Right lobe of liver (tissue), 6 donors: ENCODE measurements at regions not wholly inside any gene's neighbourhood (a gene's known extent, or its start where the extent isn't known, plus 50 kb on each side); places are given as distances from the start of the nearest gene placed in this dataset.

Experiments
- ATAC-seq, 4 donors: fragments of 200-7000 bp; cut with Tn5 transposase; one replicate each; pipeline ENCODE4 v1.9.1; 2020; ENCODE audit warnings: mild to moderate bottlenecking in 4 of 4, moderate library complexity in 4 of 4
- DNase-seq, 3 donors: peaks; one replicate each; pipeline ENCODE4 v3.0.0-alpha.2; 2020
- H3K27ac ChIP-seq, 3 donors: fragments of 200-600 bp; one replicate each; pipeline ENCODE4 v1.8.0; 2022
- H3K27me3 ChIP-seq, 2 donors: fragments of 200-600 bp; one replicate each; pipeline ENCODE4 v1.8.0; 2022
- H3K36me3 ChIP-seq, 4 donors: fragments of 200-600 bp; sonication (generic) in 1 of 4; one replicate each; pipeline versions ENCODE4 v1.5.1 to v1.8.0; 2017 to 2022; ENCODE audit warnings: control low read depth in 1 of 4
- H3K4me1 ChIP-seq, 4 donors: fragments of 200-600 bp; sonication (generic) in 1 of 4; one replicate each; pipeline versions ENCODE4 v1.5.1 to v1.8.0; 2017 to 2022; ENCODE audit warnings: control low read depth in 1 of 4
- H3K4me3 ChIP-seq, 3 donors: fragments of 200-600 bp; one replicate each; pipeline ENCODE4 v1.8.0; 2022
- H3K9me3 ChIP-seq, 4 donors: fragments of 200-600 bp; sonication (generic) in 1 of 4; one replicate each; pipeline versions ENCODE4 v1.5.1 to v1.8.0; 2017 to 2022; ENCODE audit warnings: control low read depth in 1 of 4
- POLR2A ChIP-seq: fragments of 450-650 bp; IDR thresholded peaks from one replicate; pipeline ENCODE4 v1.6.1; 2017; ENCODE audit warnings: antibody characterized with exemption, mild to moderate bottlenecking
- WGBS: methylation state at CpG from one replicate; pipeline ENCODE4 v1.1.6; 2018; ENCODE audit warnings: low coverage, low lambda C conversion rate; ENCODE audit not compliant: insufficient coverage; ENCODE audit errors: missing lambda C conversion rate; 5-methylcytosine and 5-hydroxymethylcytosine counted together
- intact Hi-C, 2 donors: fragments of 100-400 bp; cut with DNase I; formaldehyde crosslinking; loops; one replicate each; pipeline versions ENCODE4 v1.11.2 to v1.14.1; 2022
- TF ChIP-seq, protein P1 (sequence below), 4 donors: fragments of 200-600 bp in 3 of 4; fragments of 450-650 bp in 1 of 4; IDR thresholded peaks; one replicate each; pipeline versions ENCODE4 v1.5.1 to v1.8.0; 2016 to 2022; ENCODE audit warnings: antibody characterized with exemption in 4 of 4, mild to moderate bottlenecking in 2 of 4
- donor health status: DM: no; HTN: yes; CAD: no.
- donor health status: DM: no; HTN: no; CAD: no.
- donor health status: DM: no; HTN: no; CAD: no.
- donor health status: DM: no; HTN: yes; CAD: no.
- donor health status: DM: no; HTN: yes; CAD: no.

DNA sequence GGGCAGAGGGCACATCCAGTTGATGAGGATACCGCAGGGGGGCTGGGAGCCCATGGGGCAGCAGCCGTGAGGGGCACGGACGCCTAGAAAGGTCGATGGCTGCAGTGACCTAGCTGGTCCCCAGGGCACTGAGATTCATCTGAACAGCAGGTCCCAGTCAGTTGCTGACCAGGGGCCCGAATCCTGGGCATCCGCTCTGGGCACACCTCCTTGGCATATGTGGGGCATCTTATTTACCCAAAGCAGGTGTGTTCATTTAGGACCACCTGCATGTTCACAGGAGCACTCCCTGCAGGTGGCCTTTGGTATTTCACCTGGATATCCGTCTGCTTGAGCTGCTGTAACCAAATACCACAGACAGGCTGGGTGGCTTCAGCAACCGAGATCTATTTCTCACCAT lies 72.0 kb upstream of the ODC1 start:
- DNase-seq (no peak), ATAC-seq (no peak)
- intact Hi-C loops: no loop called here

DNA sequence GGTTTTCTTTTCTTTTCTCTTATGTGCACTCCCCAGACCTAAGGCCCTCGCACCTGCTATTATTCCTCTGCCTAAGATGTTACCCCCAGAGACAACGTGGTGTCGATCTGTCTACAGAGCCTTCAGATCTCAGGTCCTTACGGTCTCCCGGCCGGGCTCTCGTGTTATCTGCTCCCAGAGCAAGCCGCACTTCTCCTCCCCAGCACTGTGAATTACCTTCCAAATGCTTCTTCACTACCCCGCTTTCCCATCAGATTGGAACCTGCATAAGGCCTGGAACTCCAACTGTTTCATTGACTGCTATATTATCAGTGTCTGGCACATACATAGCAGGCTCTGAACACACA lies 71.2 kb upstream of the ODC1 start:
- Histone ChIP-seq H3K4me3 (no peak overlapping the region), H3K36me3 (no peaks in the 10 kb centered on the region), H3K27ac (no peak overlapping the region), H3K4me1 (no peaks in the 10 kb centered on the region), H3K27me3 (no peaks in the 10 kb centered on the region), H3K9me3 (peaks cover 0 to 6% (median 0%) of the 10 kb centered on the region in 4 donors)
- intact Hi-C loops: no loop called here
- TF ChIP-seq POLR2A: no peak
- TF ChIP-seq, protein P1, sequence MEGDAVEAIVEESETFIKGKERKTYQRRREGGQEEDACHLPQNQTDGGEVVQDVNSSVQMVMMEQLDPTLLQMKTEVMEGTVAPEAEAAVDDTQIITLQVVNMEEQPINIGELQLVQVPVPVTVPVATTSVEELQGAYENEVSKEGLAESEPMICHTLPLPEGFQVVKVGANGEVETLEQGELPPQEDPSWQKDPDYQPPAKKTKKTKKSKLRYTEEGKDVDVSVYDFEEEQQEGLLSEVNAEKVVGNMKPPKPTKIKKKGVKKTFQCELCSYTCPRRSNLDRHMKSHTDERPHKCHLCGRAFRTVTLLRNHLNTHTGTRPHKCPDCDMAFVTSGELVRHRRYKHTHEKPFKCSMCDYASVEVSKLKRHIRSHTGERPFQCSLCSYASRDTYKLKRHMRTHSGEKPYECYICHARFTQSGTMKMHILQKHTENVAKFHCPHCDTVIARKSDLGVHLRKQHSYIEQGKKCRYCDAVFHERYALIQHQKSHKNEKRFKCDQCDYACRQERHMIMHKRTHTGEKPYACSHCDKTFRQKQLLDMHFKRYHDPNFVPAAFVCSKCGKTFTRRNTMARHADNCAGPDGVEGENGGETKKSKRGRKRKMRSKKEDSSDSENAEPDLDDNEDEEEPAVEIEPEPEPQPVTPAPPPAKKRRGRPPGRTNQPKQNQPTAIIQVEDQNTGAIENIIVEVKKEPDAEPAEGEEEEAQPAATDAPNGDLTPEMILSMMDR (IDR thresholded peaks at IDR 0.05): no peak
- DNase-seq (no peak), ATAC-seq (no peak)
- 88% methylated on average over 9 of the region's 9 CpGs for WGBS

More for the DNA sequence above, 72.0 kb upstream of the ODC1 start:
- Histone ChIP-seq H3K27ac (no peak overlapping the region), H3K36me3 (no peaks in the 10 kb centered on the region), H3K4me3 (no peak overlapping the region), H3K9me3 (peaks cover 0 to 6% (median 0%) of the 10 kb centered on the region in 4 donors), H3K4me1 (no peaks in the 10 kb centered on the region), H3K27me3 (no peaks in the 10 kb centered on the region)
- TF ChIP-seq, protein P1 (IDR thresholded peaks at IDR 0.05): no peak
- TF ChIP-seq POLR2A: no peak
- no CpG with 5 or more reads among the region's 9 CpGs for WGBS

DNA sequence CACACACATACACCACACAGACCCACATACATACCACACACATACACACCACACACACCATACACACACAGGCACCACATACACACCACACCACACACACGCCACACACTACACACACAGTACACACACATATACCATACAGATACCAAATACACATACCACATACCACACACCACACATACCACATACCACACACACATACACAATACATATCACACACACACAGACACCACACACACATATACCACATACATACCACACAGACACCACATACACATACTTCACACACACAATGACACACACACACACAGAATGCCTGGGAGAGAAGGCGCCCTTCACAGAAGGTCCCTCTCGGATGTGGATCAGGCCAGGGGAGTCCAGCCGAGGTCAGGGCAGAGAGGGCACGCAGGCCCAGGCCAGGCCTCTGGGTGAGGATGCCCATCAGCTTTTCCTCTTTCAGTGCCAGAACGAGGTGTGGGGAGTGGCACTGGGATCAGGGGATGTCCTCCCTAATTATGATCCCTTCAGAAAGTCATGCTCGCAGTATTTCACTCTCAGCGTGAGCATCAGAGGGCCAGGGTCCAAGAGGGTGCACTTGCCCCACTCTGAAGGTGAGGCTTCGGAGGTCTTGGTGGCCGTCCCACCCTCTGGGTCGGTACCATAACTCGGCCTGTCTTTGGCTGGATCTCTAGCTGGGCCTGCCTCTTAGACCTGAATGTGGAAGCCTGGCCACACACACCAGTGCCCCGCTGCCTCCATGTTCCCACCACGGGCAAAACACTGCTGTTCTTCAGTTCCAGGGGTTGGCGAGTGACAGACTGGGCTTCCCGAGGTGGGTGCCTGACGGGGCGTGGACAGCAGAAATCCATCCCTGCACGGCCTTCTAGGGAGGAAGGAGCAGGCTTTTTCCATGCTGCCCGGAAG lies 70.6 kb upstream of the ODC1 start:
- Histone ChIP-seq H3K9me3 (peaks cover 0 to 6% (median 0%) of the 10 kb centered on the region in 4 donors), H3K4me3 (no peak overlapping the region), H3K36me3 (no peaks in the 10 kb centered on the region), H3K27me3 (no peaks in the 10 kb centered on the region), H3K4me1 (no peaks in the 10 kb centered on the region), H3K27ac (no peak overlapping the region)
- 91% methylated on average over 3 of the region's 20 CpGs for WGBS
- intact Hi-C loops: no loop called here
- no peak for ATAC-seq
- DNase-seq: peak in 1 of 3 donors; percentile 26
- no peak for TF ChIP-seq POLR2A
- TF ChIP-seq, protein P1 (IDR thresholded peaks at IDR 0.05): no peak

DNA sequence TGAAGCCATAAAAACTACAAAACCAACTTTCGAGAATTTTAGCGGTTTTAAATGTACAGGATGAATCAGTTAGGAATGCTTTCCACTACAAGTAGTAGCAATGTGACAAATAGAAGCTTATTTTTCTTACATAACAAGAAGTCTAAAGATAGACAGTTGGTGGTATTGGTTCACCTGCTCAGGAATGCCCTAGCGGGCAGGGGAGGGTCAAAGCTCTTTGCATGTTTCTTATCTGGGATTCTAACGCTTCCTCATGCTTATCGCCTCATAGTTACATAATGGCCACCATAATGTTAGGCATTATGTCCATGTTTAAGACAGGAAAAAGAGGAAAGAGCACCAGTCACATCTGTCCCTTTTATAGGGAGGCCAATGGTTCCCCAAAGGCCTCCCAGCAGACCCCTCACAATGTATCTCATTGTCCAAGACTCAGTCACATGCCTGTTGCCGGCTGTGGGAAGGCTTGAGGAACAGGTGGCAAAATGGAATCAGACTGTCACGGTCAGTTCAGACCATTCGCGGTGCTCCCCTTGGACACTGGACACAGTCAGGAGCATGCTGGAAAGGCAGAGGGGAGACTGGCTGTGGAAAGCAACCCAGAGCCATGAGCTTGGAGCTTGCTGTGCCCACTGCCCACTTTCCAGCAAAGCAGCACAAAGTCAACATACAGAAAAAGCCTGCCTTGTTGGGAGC lies 69.4 kb upstream of the ODC1 start:
- Histone ChIP-seq H3K27ac (no peak overlapping the region), H3K4me1 (no peaks in the 10 kb centered on the region), H3K4me3 (no peak overlapping the region), H3K36me3 (no peaks in the 10 kb centered on the region), H3K9me3 (peaks cover 0 to 6% (median 0%) of the 10 kb centered on the region in 4 donors), H3K27me3 (no peaks in the 10 kb centered on the region)
- intact Hi-C loops: no loop called here
- 88% methylated on average over 7 of the region's 9 CpGs for WGBS
- TF ChIP-seq, protein P1 (IDR thresholded peaks at IDR 0.05): no peak
- TF ChIP-seq POLR2A: no peak
- ATAC-seq (no peak), DNase-seq (peak in 2 of 3 donors; percentile 11)
